Pons (tissue), 1 donor: ENCODE measurements at regions not wholly inside any gene's neighbourhood (a gene's known extent, or its start where the extent isn't known, plus 50 kb on each side); places are given as distances from the start of the nearest gene placed in this dataset.

Experiments used
- DNase-seq: peaks from one replicate; pipeline ENCODE4 v3.0.0-alpha.2; 2016; ENCODE audit warnings: low spot score

DNA sequence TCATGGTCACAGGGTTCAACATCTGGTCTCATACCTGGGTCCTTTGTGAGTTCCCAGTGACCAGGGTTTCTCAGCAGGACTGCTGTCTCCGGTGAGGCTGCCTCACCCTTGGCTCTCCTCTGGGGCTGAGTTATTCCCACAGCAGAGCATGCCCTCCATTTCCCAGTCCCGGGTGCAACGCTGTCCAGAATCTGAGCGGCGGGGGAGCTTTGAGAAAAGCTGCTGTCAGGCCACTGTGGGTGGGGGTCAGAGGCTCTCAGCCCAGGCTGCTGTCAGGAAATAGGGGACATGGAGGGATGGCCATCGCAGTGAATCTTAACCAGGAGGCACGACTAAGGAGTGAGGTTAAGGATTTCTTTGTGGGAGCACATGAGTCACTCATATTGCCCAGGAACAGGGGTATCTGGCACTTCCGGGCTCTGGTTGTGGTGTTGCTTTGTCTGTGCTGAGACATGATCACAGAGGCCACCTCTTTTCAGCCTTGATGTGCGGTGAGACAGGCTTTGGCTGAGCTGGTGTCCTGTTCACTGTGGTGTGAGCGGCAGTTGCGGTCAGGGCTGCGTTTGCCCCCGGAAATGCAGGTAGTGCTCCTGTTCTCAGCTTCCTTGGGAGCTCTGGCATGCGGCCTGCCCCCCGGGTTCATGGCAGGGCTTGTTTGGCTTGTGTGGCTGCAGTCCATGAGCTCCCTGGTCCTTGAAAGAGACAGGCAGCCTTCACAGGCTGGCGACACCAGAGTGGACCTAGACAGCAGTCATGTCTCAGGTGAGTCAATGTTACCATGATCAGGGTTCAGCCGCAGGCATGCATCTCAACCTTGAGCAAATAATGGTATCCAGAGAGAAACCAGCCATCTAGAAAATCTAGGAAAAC is 310.7 kb upstream of the MYT1L start:
- no peak for DNase-seq

DNA sequence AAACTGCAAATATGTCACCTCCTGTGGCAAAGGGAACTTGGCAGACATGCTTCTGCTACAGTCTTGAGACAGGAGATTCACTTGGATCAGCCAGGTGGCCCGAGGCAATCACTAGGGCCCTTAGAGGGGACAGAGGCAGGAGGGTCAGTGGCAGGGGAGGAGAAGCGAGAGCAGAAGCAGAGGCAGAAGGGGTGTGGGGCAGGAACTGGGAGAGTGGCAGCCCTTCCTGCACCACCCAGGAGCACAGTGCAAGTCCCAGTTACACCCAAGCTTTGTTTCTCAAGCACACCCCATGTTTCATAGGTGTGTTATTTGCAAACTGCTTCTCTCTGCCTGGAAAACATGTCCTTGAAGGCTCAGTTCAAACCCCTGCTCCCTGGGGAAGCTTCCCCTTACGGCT is 309.7 kb upstream of the MYT1L start:
- DNase-seq, result no peak

DNA sequence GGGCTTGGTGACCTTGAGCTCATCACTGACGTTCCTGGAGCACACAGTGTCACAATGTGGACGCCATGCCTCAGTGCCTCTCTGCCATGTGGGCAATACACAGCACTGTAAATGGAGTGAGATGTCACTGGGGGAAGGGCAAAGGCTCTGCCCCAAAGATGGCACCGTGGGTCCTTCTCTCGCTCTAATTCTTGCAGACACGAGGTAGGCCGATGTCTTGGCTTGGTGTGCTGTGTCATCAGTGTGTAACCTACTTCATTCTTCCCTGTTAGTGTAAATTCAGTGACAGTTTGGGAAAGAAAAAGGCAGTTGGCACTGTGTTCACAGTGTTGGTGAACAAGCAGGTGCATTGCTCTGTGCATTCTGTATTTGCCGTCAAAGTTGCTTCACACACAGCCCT is 309.3 kb upstream of the MYT1L start:
- no peak for DNase-seq

DNA sequence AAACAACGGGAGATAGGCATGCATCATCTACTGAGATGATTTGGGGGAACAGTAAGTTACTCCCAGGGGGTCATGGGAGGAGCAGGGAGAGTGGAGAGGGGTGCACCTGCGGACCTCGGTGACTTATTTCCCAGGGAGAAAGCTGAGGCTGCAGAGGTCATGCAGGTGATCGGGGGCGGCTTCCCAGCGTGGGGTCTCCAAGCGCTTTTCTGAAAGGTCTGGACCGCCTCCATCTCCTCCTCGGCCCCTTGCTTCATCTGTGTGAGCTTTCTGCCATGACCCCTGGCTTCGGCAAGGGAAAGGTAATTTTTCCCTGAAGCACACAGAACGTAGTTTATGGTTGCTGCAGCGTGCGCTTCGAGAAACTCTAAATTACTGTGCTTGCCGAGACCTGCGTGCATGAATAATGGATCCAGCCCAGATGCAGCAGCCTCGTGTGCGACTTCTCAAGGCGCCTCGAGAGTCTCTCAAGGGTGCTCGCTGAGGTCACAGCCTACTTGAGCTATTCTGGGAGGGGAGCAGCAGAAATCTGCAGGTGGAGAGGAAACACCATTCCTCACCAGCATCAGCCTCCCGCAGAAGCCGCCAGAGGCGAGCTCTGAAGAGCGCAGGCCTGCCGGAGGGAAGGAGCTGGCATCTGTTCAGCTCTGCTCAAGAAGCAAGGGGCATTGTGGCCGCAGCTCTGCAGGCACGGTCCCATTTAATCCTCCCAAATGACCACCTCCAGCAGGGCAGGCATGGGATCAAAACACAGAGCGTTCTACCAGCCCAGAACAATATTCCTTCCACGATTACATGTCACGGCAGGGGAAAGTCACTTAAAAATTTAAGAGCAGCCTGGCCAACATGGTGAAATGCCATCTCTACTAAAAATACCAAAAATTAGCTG is 308.4 kb upstream of the MYT1L start:
- DNase-seq, result no peak

DNA sequence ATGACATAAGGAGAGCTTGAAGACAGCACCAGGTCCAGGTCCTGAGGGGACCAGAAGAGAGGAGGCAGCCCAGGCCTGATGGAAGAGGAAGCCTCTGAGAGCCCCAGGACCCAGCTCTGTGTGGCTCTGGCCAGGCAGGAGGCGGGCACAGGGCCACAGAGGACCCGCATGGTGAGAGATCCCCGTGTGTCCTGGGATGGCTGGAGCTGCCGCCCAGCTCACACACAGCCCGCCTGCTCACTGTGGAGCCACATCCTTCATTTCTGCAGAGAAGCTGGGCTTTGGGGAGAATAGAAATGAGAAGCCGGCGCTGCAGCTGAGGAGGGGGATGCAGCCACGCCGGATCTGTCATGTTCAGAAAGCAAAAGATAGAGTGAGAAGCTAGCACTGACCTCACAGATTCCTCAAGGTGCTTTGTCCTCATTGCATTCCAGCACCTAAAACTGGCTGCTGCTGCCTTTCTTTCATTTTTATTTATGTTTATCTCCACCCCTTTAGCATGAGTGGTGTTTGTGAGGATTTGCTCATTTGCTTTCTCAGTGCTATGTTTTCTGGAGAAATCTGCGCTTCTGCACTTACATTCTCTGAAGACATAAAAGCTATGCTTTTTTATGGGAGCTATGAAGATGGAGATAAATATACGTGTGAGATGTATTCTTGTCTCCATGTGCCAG is 307.6 kb upstream of the MYT1L start:
- DNase-seq, result no peak

DNA sequence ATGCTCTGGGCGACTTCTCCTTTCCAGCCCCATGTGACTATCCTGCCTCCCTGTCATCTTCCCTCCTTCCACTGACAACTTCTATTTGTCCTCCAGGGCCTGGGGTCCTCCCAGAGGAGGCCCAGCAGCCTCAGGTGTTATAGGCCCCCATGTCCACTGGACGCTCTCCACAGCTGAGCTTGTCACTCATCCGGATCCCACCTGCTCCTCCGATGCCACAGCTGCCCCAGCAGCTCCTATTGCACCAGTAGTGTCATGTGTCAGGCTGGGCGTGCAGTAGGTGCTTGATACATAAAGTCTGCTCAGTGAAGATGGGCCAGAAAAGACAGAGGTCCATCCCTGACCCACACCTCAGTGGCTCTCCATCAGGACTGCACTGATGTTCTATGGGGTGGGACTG is 305.7 kb upstream of the MYT1L start:
- DNase-seq, result no peak

DNA sequence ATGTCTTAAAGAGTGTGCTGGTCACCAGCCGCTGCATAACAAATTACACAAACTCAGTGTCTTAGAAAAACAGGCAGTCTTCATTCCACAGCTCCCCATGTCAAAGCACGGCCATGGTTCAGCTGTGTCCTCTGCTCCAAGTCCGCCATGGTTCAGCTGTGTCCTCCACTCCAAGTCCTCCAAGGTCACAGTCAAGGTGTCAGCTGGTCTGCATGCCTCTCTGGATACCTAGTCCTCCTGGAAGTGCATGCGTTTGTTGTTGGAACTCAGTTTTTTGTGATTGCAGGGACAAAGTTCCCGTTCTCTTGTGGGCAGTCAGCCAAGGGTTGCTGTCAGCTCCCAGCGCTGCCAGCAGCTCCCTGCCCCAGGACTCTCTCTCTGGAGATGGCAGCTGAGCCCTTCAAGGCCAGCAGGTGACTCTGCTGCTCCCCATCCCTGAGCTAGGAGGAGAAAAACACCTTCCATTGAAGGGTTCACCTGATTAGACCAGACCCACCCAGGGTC is 304.0 kb upstream of the MYT1L start:
- DNase-seq, result no peak

DNA sequence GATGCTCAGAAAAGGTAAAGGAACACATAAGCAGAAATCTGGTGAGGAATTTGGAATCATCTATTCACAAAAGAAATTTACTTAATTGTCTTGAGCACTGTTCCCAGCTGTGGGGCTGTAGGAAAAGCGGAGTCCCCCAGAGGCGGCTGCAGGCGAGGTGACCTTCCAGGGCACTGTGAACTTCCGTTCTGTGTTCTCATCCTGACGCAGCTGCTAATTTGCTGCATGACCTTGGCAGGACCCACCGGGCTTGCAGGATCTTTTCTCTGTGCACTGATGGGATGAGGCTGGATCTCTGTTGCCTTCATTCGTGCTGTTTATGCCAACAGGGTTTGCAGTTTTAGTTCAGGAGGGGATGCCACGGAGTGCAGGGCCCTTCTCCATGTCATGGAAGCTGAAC is 301.9 kb upstream of the MYT1L start:
- no peak for DNase-seq

DNA sequence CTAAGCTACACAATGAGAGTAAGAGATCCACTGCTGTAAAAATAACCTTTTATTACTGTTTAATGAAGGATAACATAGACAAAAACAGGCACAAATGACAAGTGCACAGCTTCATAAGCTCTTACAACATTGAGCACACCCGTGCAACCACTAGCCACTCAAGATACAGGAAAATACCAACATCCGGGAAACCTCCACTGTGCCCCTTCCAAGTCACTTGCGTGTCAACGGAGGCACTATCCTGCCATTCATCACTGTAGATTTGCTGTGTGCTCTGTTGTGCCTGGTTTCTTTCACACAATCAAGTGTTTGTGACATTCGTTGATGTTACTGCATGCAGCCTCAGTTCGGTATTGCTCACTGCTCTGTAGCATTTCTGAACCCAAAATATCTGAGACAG is 292.9 kb upstream of the MYT1L start:
- peak; percentile 56 for DNase-seq

DNA sequence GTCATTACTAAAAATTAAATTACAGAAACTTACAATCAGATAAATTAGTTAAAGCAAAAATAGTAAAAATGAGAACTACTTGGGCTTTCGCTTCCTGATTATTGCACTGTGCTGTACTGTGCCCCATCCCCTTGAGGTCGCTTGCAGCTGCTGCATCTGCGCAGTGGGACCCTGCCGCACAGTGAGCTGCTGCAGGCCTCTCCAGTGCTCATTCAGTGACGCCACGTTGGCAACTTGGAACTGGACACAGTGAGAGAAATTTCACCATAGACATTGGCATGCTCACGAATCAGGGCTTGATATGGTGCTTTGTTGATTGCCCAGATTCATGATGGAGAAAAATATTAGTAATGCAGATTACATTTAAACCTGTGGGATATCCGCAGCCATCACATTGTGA is 290.8 kb upstream of the MYT1L start:
- no peak for DNase-seq

DNA sequence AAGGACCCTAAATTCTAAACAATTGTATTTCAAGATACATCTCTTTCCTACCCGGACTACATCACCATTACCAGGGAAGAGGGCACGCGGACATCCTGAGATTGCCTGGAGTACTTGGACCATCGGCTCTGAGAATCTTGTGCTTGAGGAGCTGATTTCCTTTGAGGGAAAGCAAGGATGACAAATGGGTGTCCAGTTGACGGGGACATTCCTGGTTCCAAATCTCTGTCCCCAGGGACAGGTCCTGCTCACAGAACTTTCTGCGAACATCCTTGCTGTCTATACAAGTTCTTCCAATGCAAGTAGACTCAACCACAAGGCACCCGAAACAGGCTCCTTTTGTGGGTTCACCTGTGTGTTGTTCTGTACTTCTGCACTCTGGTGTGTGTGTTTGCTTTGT is 289.5 kb upstream of the MYT1L start:
- no peak for DNase-seq

DNA sequence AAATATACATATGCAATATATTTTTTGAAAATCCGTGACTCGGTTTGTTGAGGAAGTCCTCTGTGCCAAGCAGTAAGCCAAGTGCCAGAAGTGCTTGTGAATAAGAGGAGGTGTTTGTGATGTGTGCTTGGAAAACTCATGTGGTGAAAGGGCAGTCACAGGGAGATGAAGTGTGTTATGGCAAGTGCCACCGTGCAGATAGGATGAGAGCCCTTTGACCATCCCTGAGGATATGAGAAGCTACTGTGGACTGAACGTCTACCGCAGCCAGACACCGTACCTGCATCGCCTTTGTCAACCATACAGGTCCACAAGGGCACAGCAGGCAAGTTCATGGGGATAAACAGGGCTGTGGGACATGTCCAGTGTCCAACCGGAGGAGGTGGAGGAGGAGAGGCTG is 288.9 kb upstream of the MYT1L start:
- DNase-seq, result no peak

DNA sequence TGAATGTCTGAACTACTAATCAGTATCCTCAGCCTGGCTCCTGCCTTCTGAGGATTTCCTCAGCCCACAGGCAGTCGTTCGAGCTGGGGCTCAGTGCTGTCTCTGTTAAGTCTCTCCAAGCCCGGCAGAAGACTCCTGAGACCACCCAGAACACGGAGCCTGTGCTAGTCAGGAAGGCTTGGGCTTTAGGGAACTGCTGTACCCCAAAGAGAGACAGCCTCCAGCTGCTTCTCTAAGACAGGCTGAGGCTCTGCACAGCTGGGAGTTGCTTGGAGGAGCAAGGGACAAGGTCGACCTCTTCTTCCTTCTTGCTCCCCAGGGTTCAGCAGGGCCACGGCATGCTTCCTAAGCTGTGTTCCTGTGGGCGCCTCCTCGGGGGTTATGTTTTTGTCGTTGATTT is 283.4 kb upstream of the MYT1L start:
- no peak for DNase-seq

DNA sequence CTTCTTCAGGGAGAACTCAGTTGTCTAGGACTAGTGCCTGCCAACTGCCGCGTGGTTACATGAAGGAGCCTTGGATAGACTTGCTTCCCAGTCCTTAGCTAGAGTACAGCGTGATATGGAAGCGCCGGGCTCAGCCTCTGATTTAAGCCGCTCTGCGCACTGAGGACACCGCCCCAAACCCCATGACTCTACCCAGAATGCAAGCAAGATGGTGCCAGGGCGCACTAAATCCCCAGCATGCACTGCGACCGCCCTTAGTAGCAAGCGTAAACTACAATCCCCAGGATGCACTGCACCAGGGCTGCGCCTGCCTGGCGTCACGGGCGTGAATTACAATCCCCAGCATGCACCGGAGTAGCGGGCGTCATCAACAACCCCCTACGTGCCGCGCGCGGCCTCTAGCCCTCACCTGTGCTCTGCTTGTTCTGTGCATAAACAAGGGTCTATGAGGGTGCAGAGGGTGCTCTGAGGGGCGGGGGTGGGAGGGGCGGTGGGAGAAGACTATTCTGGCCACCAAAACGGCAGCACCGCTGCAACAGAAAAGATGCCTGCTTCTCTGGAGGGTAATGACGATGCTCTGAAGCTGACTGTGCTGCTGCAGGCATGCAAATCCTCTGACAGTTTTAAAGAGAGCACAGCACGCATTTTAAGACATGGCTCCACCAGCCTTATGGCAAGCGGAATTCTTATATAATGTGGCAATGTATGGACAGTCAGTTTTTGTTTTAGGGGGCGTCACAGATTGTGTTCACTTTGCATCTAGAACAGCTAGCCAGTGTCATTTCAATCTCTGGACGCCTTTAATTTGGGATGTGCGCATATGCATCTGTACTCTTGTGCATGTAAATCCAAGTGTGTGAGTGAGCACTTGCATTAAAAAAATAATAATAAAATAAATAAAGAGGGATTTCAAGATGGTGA is 282.5 kb upstream of the MYT1L start:
- peak; percentile 96 for DNase-seq

DNA sequence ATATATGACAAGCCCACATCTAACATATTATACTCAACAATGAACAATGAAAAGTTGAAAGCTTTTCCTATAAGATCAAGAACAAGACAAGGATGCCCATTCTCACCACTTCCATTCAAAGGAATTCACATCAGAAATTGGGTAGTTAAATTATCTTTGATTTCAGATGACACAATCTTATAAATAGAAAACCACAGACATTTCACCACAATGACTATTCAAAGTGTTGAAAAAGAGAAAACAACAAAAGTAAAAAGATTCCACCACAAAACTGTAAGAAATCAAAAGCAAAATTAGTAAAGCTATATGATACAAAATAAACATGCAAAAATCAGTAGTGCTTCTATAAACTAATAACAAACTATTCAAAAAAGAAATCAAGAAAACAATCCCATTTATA is 279.7 kb upstream of the MYT1L start:
- no peak for DNase-seq

DNA sequence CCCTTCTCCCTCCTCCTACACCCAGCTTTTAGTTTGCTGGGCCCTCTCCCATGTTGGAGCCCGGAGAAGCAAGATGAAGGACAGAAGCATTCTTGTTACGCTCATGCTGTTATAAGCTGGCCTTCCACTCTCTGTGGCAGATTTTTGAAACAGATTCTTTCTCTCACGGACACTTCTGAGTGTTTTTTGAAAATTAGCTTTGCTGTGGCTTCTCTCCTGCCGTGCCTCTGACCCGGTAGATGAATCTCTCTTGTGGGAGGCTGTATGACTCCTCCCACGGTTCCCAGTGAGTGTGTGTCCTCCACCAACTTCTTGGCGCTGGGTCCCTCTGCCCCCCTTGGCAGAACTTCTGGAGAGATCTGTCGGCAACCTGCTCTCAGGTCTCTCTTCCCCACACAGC is 269.3 kb upstream of the MYT1L start:
- no peak for DNase-seq

DNA sequence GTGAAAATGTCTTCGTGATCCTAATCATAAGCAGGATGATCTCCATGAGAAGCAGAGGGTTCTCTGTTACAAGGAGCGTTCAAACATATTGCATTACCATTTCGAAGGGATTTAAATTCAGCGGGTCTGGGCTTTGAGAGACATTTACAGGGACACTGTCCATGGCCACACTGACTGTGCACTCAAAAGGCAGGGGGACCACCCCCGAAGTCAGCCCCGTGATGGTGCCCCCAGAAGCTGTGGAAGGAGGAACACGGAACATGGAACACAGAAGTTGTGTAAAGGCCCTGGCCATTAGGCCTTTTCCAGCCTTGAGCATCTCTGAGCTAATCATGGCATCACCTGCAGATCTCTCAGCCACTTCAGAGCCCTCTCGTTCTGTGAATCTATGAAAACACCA is 268.4 kb upstream of the MYT1L start:
- DNase-seq, result no peak

DNA sequence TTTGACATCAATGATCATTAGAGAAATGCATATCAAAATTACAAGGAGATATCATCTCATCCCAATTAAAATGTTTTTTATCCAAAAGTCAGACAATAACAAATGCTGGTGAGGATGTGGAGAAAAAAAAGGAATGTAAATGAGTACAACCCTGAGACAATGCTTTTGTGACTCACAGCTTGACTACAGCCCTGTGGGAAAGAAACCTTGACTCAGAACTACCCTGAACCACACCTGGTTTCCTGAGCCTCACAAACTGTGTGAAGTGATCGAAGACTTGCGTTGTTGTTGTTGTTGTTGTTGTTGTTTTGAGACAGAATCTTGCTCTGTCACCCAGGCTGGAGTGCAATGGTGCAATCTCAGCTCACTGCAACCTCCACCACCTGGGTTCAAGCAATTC is 266.6 kb upstream of the MYT1L start:
- no peak for DNase-seq

DNA sequence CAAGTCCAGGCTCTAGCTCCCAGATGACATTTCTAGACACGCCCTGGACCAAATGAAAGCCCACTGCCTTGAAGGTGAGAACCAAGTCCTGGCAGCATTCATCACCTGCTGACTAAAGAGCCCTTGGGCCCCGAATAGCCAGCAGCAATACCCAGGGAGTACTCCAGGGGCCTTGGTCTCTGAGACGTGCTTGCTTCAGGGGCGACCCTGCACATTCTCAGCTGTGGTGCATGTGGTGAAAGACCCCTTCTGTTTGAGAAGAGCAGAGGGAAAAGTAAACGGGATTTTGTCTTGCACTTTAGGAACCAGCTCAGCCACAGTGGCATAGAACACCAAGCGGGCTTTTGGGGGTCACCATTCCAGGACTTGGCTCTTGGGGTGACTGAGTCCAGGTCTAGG is 260.5 kb upstream of the MYT1L start:
- DNase-seq, result no peak

DNA sequence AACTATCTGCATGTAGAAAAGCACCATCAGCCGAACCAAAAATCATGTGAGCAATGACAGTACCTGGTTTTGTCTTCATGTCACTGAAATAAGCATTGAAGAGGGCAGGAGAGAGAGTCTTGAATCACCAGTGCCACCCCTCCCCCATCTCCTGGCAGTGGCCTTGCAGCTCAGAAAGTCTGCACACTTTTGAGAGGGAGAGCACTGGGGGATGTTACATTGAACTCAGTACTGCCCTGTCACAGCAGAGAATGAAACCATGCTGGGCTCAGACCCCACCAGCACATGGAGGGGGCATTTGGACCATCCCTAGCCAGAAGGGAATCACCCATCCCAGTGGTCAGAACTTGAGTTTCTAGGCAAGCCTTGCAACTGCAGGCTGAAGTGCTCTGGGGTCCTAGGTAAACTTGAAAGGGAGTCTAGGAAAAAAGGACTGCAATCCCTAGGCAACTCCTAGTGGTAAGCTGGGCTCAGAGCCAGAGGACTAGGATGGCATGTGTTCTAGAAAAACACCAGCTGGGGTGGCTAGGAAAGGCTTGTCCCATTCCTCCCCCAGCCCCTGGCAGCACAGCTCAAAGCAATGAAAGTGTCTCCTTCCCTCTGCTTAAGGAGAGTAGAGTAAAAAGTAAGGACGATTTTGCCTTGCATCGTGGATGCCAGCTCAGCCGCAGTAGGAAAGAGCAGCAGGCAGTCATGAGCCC is 259.9 kb upstream of the MYT1L start:
- DNase-seq, result no peak

DNA sequence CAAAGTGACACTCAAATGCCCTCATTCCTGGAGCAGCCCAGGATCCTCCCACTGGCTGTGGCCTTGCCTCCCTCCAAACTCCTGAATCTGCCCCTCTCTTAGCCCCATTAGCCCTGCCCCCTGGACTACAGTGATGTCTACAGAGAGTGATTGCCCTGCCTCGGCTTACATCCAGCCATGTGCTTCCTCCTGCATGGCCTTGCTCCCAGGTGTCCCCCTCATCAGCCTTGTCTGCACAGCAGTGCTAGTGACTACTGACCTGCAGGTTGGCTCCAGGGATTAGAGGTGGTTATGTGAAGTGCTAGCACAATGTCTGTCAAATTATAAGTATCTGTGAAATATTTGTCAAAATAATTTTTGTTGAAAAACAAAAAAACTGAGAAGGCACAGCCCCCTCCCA is 259.1 kb upstream of the MYT1L start:
- no peak for DNase-seq
